ENCODE measurements at regions not wholly inside any gene's neighbourhood (a gene's known extent, or its start where the extent isn't known, plus 50 kb on each side); places are given as distances from the start of the nearest gene placed in this dataset.

DNA sequence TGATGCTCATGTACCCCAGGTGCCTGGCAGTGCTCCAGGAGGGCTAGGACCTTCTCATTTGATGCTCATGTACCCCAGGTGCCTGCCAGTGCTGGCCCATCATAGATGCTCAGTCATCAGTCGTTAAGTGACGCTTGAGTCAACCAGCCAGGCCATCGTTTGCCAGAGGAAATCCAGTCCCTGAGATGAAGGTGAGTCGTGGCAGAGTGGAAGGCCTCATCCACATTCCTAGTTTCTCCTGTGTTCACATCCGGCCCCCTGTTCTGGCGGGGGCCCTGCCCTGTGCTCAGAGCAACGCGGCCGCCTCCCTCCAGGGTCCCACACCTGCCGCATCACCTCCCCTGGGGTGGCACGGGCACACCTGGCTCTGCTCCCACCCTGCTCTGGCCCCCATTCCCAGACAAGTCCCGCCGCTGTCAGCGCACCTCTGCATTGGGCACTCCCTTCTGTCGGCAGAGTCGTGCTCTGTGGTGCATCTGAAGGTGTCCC lies 279.9 kb downstream of the BRD1 start:
- DNase-seq (ENCODE audit: low read depth) = no peak
- TF ChIP-seq, protein P1, sequence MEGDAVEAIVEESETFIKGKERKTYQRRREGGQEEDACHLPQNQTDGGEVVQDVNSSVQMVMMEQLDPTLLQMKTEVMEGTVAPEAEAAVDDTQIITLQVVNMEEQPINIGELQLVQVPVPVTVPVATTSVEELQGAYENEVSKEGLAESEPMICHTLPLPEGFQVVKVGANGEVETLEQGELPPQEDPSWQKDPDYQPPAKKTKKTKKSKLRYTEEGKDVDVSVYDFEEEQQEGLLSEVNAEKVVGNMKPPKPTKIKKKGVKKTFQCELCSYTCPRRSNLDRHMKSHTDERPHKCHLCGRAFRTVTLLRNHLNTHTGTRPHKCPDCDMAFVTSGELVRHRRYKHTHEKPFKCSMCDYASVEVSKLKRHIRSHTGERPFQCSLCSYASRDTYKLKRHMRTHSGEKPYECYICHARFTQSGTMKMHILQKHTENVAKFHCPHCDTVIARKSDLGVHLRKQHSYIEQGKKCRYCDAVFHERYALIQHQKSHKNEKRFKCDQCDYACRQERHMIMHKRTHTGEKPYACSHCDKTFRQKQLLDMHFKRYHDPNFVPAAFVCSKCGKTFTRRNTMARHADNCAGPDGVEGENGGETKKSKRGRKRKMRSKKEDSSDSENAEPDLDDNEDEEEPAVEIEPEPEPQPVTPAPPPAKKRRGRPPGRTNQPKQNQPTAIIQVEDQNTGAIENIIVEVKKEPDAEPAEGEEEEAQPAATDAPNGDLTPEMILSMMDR (IDR thresholded peaks at IDR 0.05; ENCODE audit: low read depth, low read length, missing control alignments) = no peak

DNA sequence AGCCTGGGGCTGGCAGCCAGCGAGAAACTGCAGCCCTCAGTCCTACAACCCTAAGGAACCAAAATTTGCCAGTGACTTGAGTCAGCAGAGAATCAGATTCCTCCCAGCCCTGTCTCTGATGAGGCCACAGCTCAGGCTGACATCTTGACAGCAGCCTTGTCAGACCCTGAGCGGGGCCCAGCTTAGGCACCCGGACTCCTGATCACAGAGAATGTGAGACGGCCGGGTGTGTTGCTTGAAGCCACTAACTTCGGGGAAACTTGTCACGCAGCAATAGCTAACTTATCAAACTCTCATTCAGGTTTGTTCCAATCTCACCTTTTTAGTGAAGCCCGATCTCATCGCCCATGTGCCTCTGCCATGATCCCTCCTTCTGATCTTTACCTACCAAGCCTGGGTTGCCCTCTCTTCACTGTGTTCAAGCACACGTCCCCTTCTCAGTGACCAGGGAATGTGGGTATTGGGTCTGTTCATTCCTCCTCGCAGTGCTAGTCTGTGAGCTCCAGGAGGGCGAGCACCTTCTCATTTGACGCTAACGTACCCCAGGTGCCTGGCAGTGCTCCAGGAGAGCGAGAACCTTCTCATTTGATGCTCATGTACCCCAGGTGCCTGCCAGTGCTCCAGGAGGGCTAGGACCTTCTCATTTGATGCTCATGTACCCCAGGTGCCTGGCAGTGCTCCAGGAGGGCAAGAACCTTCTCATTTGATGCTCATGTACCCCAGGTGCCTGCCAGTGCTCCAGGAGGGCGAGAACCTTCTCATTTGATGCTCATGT lies 280.7 kb downstream of the BRD1 start:
- no peak overlapping the region for H3K4me3 ChIP-seq (ENCODE audit: low read depth, low read length)
- TF ChIP-seq, protein P1 (IDR thresholded peaks at IDR 0.05; ENCODE audit: low read depth, low read length, missing control alignments) = no peak
- DNase-seq (ENCODE audit: low read depth) = no peak

More for the DNA sequence above, 279.9 kb downstream of the BRD1 start:
- no peak overlapping the region for H3K4me3 ChIP-seq (ENCODE audit: low read depth, low read length)

DNA sequence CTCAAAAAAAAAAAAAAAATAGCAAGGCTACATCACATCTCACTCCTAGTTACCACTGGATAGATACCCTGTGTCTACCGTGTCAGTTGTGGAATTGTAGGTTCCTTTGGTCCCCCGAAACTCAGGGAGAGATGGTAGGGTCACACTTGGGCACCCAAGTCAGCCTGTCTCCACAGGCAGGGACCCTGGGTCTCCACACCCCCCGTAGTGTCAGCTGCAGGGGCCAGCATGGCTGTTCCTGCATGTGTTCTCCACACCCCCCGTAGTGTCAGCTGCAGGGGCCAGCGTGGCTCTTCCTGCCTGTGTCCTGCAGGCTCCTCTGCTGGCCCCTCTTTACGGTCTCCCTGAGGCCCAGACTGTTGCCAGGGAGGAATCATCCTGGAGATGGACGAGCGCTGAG lies 282.1 kb downstream of the BRD1 start:
- DNase-seq (ENCODE audit: low read depth) = no peak
- TF ChIP-seq, protein P1 (IDR thresholded peaks at IDR 0.05; ENCODE audit: low read depth, low read length, missing control alignments) = no peak
- H3K4me3 ChIP-seq (ENCODE audit: low read depth, low read length) = no peak overlapping the region

DNA sequence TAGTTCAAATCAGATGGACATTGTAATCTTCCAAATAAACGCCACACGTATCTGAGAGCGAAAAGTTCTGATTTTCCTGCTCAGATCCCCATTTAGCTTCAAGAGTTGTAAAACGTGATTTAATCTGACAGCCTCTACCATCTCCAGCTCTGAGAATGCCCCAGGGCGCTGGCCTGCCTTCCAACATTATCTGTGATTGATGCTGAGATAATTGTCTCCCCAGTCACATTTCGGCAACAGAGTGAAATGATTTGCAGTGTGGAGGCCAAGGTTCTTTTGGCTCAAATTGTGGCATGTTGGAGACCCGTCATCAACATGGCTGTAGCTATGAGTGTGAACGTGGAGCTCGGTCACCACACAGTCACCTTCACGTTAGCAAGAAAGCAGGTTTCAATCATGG lies 283.4 kb downstream of the BRD1 start:
- no peak overlapping the region for H3K4me3 ChIP-seq (ENCODE audit: low read depth, low read length)
- no peak for DNase-seq (ENCODE audit: low read depth)
- TF ChIP-seq, protein P1 (IDR thresholded peaks at IDR 0.05; ENCODE audit: low read depth, low read length, missing control alignments) = no peak

DNA sequence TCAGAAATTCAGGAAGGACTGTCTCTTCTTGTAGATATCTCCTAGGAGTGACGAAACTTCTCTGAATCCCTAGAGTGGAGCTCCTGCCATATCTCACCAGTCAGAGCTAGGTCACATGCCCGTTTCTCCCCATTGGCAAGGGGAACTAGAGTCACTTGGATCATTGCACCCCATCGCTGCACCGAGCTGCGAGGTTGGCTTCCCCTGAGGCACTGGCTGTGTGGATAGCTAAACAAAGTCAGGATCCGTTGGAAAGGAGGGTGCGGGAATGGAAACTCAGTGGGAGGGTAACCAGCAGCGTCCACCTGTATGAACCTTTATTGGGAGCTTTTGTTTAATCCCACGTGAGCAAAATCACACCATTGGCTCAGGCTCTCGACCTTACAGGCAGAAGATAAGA lies 283.8 kb downstream of the BRD1 start:
- DNase-seq (ENCODE audit: low read depth) = no peak
- TF ChIP-seq, protein P1 (IDR thresholded peaks at IDR 0.05; ENCODE audit: low read depth, low read length, missing control alignments) = no peak
- no peak overlapping the region for H3K4me3 ChIP-seq (ENCODE audit: low read depth, low read length)

DNA sequence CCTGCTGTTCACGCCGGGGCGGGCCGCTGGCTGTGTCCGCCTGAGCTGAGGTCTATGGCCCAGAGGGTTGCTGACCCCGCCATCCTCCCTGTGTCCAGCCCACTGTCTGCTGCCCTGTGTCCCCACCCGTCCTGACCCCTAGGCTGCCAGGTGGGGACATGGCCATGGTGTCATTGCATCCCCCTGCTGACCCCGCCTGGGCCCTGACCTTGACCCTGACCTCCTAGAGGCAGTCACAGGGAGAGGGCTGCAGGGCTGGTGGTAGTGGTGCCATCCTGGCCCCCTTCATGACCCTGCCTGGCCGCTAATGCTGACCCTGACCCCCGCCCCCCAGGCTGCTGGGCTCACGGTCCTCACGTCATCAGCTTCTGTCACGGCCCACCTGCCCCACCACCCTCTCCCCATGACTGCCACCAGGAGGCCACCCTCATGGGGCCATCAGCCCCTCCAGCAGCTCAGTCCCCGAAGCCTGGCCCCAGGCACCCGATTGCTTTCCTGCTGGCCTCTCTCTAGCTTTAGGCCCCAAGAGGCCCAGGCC lies 285.9 kb downstream of the BRD1 start:
- H3K4me3 ChIP-seq (ENCODE audit: low read depth, low read length) = no peak overlapping the region
- TF ChIP-seq, protein P1 (IDR thresholded peaks at IDR 0.05; ENCODE audit: low read depth, low read length, missing control alignments) = no peak
- DNase-seq (ENCODE audit: low read depth) = no peak
